K562 (cell line): ENCODE measurements at regions not wholly inside any gene's neighbourhood (a gene's known extent, or its start where the extent isn't known, plus 50 kb on each side); places are given as distances from the start of the nearest gene placed in this dataset.

Experiments used
- ATAC-seq: fragments of 200-7000 bp; cut with Tn5 transposase; 3 replicates; pipeline ENCODE4 v1.9.1; 2020; ENCODE audit warnings: moderate library complexity
- BruUV-seq: library from RNA; stranded (reverse); fragments of 400-500 nt; replicated peaks from 2 replicates; lab custom pipeline; 2021; lab: Mats Ljungman, UMichigan
- CTCF ChIA-PET: fragments of 300-600 bp; formaldehyde crosslinking; extraction: SDS; loops from one replicate; lab custom pipeline; 2021; ENCODE audit warnings: low intra/inter-chr PET ratio; lab: Yijun Ruan, JAX
- POLR2A ChIA-PET: fragments of 300-600, 350-650 bp; sonication (Branson Sonifier 250); formaldehyde crosslinking; extraction: SDS; loops from one replicate; lab custom pipeline; 2021; ENCODE audit warnings: antibody characterized with exemption, inconsistent platforms; lab: Yijun Ruan, JAX
- DNase-seq, 4 experiments: peaks; one replicate each; pipeline versions ENCODE4 v3.0.0 to v3.0.0-alpha.2; 2011 to 2018; ENCODE audit warnings: low spot score in 3 of 4, mixed read lengths in 3 of 4; ENCODE audit errors: extremely low read depth in 1 of 4
- FAIRE-seq: peaks from 2 replicates; lab custom pipeline; 2011; peaks lifted over from hg19 to GRCh38; lab: Jason Lieb, UNC
- H2AFZ ChIP-seq: 2 replicates; pipeline ENCODE4 v1.6.0; 2011; ENCODE audit warnings: low read depth, low read length, control low read depth, inconsistent platforms
- H3K27ac ChIP-seq: fragments of 200-600 bp; 3 replicates; pipeline ENCODE4 v1.8.0; 2011; ENCODE audit warnings: low read depth, mild to moderate bottlenecking, control low read depth, inconsistent platforms, low read length, moderate library complexity, mixed read lengths; ENCODE audit errors: extremely low read depth
- H3K27me3 ChIP-seq, 2 experiments: fragments of 300-600 bp in 1 of 2; 2 replicates in 1 of 2; 3 replicates in 1 of 2; pipeline versions ENCODE4 v1.6.0 to v1.8.0; 2011; ENCODE audit warnings: inconsistent platforms in 2 of 2, low read length in 2 of 2, mild to moderate bottlenecking in 1 of 2, mixed read lengths in 1 of 2, moderate library complexity in 1 of 2; ENCODE audit not compliant: control insufficient read depth in 2 of 2, insufficient read depth in 2 of 2
- H3K36me3 ChIP-seq: fragments of 300-600 bp; 3 replicates; pipeline ENCODE4 v1.8.0; 2011; ENCODE audit warnings: mild to moderate bottlenecking, low read length, inconsistent platforms; ENCODE audit not compliant: control insufficient read depth, insufficient read depth
- H3K4me1 ChIP-seq, 2 experiments: fragments of 200-600 bp in 1 of 2; replicated peaks in 1 of 2; 2 replicates in 1 of 2; 3 replicates in 1 of 2; pipeline versions ENCODE4 v1.5.1 to v1.8.0; 2011; ENCODE audit warnings: inconsistent platforms in 2 of 2, low read length in 2 of 2, mild to moderate bottlenecking in 1 of 2, mixed read lengths in 1 of 2, moderate library complexity in 1 of 2; ENCODE audit not compliant: control insufficient read depth in 2 of 2, insufficient read depth in 2 of 2
- H3K4me2 ChIP-seq: 2 replicates; pipeline ENCODE4 v1.6.1; 2011; ENCODE audit warnings: low read length, control low read depth, inconsistent platforms, mixed read lengths; ENCODE audit not compliant: insufficient read depth
- H3K4me3 ChIP-seq: fragments of 200-600 bp; sonication (generic), shearing (Covaris generic); 2 replicates; pipeline ENCODE4 v1.5.1; 2016; ENCODE audit warnings: control low read depth, inconsistent platforms
- H3K79me2 ChIP-seq: fragments of 200-600 bp; 3 replicates; pipeline ENCODE4 v1.8.0; 2011; ENCODE audit warnings: low read length, inconsistent platforms; ENCODE audit not compliant: control insufficient read depth, insufficient read depth
- H3K9ac ChIP-seq, 2 experiments: 2 replicates each; pipeline versions ENCODE4 v1.6.0 to v1.6.1; 2011; ENCODE audit warnings: low read depth in 2 of 2, low read length in 2 of 2, control low read depth in 1 of 2, inconsistent platforms in 1 of 2, mild to moderate bottlenecking in 1 of 2, mixed read lengths in 1 of 2; ENCODE audit not compliant: insufficient read depth in 1 of 2
- H3K9me1 ChIP-seq: one replicate; pipeline ENCODE4 v1.6.0; 2011; ENCODE audit warnings: inconsistent platforms, mild to moderate bottlenecking, low read length, moderate library complexity; ENCODE audit not compliant: control insufficient read depth, insufficient read depth
- H3K9me3 ChIP-seq: replicated peaks from 2 replicates; pipeline ENCODE4 v1.5.1; 2011; ENCODE audit warnings: low read depth, low read length, inconsistent platforms; ENCODE audit not compliant: control insufficient read depth, insufficient read depth
- H4K20me1 ChIP-seq: replicated peaks from 2 replicates; pipeline ENCODE4 v1.6.1; 2011; ENCODE audit warnings: low read length, inconsistent platforms, mixed read lengths; ENCODE audit not compliant: control insufficient read depth, insufficient read depth
- ADNP ChIP-seq: fragments of 200-800 bp; sonication (Bioruptor generic); IDR thresholded peaks from 2 replicates; pipeline ENCODE4 v1.6.1; 2016; ENCODE audit warnings: missing genetic modification characterization, missing compliant biosample characterization
- ATF7 ChIP-seq: fragments of 450-650 bp; IDR thresholded peaks from 2 replicates; pipeline ENCODE4 v1.7.1; 2014; ENCODE audit warnings: mild to moderate bottlenecking, moderate library complexity
- CHD4 ChIP-seq: fragments of 200-600 bp; sonication (generic); IDR thresholded peaks from 3 replicates; pipeline ENCODE4 v1.6.1; 2012; ENCODE audit warnings: low read depth, mild to moderate bottlenecking, mixed read lengths, low read length, inconsistent platforms; ENCODE audit not compliant: insufficient read depth, insufficient replicate concordance, poor library complexity, severe bottlenecking
- COPS2 ChIP-seq: fragments of 450-650 bp; conservative IDR thresholded peaks from 2 replicates; pipeline ENCODE4 v1.6.1; 2016; ENCODE audit warnings: mild to moderate bottlenecking, moderate library complexity
- EP300 ChIP-seq: IDR thresholded peaks from 2 replicates; pipeline ENCODE4 v1.6.1; 2012; ENCODE audit warnings: low read length, improper control_type of control experiment
- FOSL1 ChIP-seq: fragments of 200-800 bp; sonication (Bioruptor generic); conservative IDR thresholded peaks from 2 replicates; pipeline ENCODE4 v1.6.1; 2016; ENCODE audit warnings: missing genetic modification characterization, missing compliant biosample characterization
- ZNF23 ChIP-seq: fragments of 250-450 bp; sonication (Bioruptor Pico); IDR thresholded peaks from 2 replicates; pipeline ENCODE4 v1.4.0; 2020; ENCODE audit warnings: mild to moderate bottlenecking
- ZNF518B ChIP-seq: fragments of 250-450 bp; sonication (Bioruptor Pico); IDR thresholded peaks from 2 replicates; pipeline ENCODE4 v1.5.0; 2021; ENCODE audit warnings: mild to moderate bottlenecking, moderate library complexity
- ZNF699 ChIP-seq: fragments of 250-450 bp; sonication (Bioruptor Pico); IDR thresholded peaks from 2 replicates; pipeline ENCODE4 v1.8.0; 2021; ENCODE audit warnings: mild to moderate bottlenecking, moderate library complexity; ENCODE audit not compliant: insufficient replicate concordance
- ZSCAN29 ChIP-seq: fragments of 450-650 bp; IDR thresholded peaks from 2 replicates; pipeline ENCODE4 v1.6.1; 2017
- WGBS: fragments of 100-300 bp; shearing (Covaris generic); methylation state at CpG from one replicate; pipeline ENCODE4 v1.1.6; 2016; ENCODE audit warnings: low coverage, mixed read lengths; ENCODE audit not compliant: insufficient coverage; ENCODE audit errors: missing lambda C conversion rate; 5-methylcytosine and 5-hydroxymethylcytosine counted together
- in situ Hi-C: fragments of 300-500 bp; cut with MboI; formaldehyde crosslinking; loops from 4 replicates; pipeline ENCODE4 v1.15.0; 2018; ENCODE audit warnings: inconsistent platforms, mixed read lengths
- intact Hi-C: fragments of 100-400 bp; cut with micrococcal nuclease; formaldehyde crosslinking; loops from 2 replicates; pipeline ENCODE4 v1.14.2; 2022
- TF ChIP-seq, protein P1 (sequence below): fragments of 200-800 bp; sonication (Bioruptor generic); IDR thresholded peaks from 2 replicates; pipeline ENCODE4 v1.6.1; 2017; ENCODE audit warnings: missing genetic modification characterization, missing compliant biosample characterization

GRCh38 chr1:30196872-30197638 is 526.3 kb downstream of the MATN1 start:
- H2AFZ ChIP-seq = no peak overlapping the region
- FAIRE-seq (no peak), ATAC-seq (no peak), DNase-seq (no peak)
- H3K9me3 ChIP-seq = 0 out of 2 replicates have a peak, but pooled peaks cover 5% of the 10 kb centered on the region
- no peak overlapping the region for H3K9ac ChIP-seq
- no peak overlapping the region for H3K27ac ChIP-seq
- H3K9me1 ChIP-seq = no peaks in the 10 kb centered on the region
- H3K4me1 ChIP-seq = no peaks in the 10 kb centered on the region; a peak in 2 of 5 replicates
- no peak overlapping the region for H3K4me3 ChIP-seq
- H3K79me2 ChIP-seq = no peaks in the 10 kb centered on the region
- ChIA-PET POLR2A (no interaction called here), CTCF (no interaction called here)
- H3K27me3 ChIP-seq = peaks cover 2 to 34% of the 10 kb centered on the region in 2 experiments; a peak in 3 of 5 replicates
- in situ Hi-C loops (no loop called here), intact Hi-C loops (no loop called here)
- BruUV-seq = no TSS peak
- TF ChIP-seq COPS2 = no peak
- TF ChIP-seq ADNP (tag) = no peak
- TF ChIP-seq CHD4 = no peak
- no peaks in the 10 kb centered on the region for H3K36me3 ChIP-seq
- 0 out of 2 replicates have a peak, but pooled peaks cover 4% of the 10 kb centered on the region for H4K20me1 ChIP-seq
- H3K4me2 ChIP-seq = no peak overlapping the region
- WGBS = 2% methylated on average over 13 of the region's 13 CpGs

GRCh38 chr1:30196457-30196856 is 526.9 kb downstream of the MATN1 start:
- FAIRE-seq (no peak), ATAC-seq (no peak), DNase-seq (no peak)
- 0 out of 2 replicates have a peak, but pooled peaks cover 4% of the 10 kb centered on the region for H4K20me1 ChIP-seq
- no peak overlapping the region for H3K27ac ChIP-seq
- CTCF ChIA-PET = no interaction called here
- peaks cover 2 to 34% of the 10 kb centered on the region in 2 experiments; a peak in 3 of 5 replicates for H3K27me3 ChIP-seq
- BruUV-seq = no TSS peak
- no peak overlapping the region for H3K4me2 ChIP-seq
- POLR2A ChIA-PET = no interaction called here
- no peak overlapping the region for H3K9ac ChIP-seq
- intact Hi-C loops = no loop called here
- no peaks in the 10 kb centered on the region for H3K9me1 ChIP-seq
- no peaks in the 10 kb centered on the region for H3K36me3 ChIP-seq
- H2AFZ ChIP-seq = no peak overlapping the region
- H3K4me1 ChIP-seq = peaks cover under 1 to 5% of the 10 kb centered on the region in 2 experiments; a peak in 3 of 5 replicates
- in situ Hi-C loops = no loop called here
- H3K79me2 ChIP-seq = no peaks in the 10 kb centered on the region
- no peak overlapping the region for H3K4me3 ChIP-seq
- peaks cover 3% of the 10 kb centered on the region; the same call in 1 of the 2 replicates for H3K9me3 ChIP-seq
- TF ChIP-seq ZNF23 (CRISPR knock-in tag) (no peak), ZNF699 (no peak), FOSL1 (tag) (no peak), ATF7 (no peak), ZSCAN29 (no peak), ZNF518B (CRISPR knock-in tag) (no peak), EP300 (no peak)
- TF ChIP-seq, protein P1, sequence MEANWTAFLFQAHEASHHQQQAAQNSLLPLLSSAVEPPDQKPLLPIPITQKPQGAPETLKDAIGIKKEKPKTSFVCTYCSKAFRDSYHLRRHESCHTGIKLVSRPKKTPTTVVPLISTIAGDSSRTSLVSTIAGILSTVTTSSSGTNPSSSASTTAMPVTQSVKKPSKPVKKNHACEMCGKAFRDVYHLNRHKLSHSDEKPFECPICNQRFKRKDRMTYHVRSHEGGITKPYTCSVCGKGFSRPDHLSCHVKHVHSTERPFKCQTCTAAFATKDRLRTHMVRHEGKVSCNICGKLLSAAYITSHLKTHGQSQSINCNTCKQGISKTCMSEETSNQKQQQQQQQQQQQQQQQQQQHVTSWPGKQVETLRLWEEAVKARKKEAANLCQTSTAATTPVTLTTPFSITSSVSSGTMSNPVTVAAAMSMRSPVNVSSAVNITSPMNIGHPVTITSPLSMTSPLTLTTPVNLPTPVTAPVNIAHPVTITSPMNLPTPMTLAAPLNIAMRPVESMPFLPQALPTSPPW (CRISPR knock-in tag) = no peak
